NCI-H748 treated with DMSO at 0.1 percent for 48 hours (cell line): ENCODE measurements at regions not wholly inside any gene's neighbourhood (a gene's known extent, or its start where the extent isn't known, plus 50 kb on each side); places are given as distances from the start of the nearest gene placed in this dataset.

Experiments
- DNase-seq: peaks from one replicate; lab custom pipeline; 2025; lab: John Stamatoyannopoulos, UW

DNA sequence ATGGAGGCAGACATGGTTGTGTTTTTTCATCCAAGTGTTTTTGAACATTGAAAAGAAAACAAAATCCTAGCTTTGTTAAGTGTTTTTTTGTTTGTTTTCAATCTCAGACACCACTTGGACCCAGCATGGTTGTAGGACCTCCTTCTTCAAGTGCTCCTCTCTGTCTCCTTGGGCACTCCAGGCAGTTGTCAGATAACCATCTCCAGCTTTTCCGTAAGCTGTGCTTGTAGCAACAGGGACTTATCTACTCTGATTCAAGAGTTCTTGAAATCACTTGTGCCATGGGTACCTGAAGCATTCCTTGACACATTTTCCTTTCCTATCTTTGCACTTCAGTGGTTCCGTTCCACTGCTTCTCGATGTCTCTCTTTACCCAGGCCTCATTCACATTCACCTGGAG is 334.9 kb upstream of the DDX53 start:
- DNase-seq: no peak

DNA sequence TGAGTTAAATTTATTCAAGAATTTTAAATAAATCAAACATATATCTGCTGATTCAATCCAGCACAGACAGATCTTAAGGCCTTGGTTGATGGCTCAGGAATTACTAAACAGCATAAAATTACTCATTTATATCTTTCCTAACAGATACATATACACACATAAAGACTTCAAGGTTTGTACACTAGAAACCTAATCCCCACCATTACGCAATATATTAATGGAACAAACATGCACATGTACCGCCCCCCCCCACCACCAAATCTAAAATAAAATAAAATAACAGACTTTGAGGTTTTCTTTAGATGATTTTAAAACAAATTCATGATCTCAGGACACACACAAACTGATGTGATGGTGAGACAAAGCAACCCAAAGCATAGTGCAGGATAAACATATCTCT is 333.9 kb upstream of the DDX53 start:
- no peak for DNase-seq

DNA sequence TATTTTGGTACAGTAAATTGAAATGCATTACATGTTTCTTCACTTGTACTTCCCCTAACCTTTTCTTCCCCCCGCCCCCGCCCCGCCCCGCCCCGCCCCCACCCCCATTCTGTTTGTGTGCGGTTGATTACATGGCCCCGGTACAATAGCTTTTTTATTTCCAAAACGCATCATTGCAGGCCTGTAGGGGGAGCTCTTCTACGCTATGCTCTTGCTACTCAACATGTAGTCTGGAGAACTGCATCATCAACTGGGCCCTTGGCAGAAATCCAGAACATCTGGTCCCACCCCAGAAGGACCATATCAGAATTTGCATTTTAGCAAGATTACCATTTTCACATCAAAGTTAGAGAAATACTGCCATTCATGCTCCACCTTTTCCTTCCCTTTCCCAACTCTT is 333.3 kb upstream of the DDX53 start:
- peak; percentile 31 for DNase-seq

DNA sequence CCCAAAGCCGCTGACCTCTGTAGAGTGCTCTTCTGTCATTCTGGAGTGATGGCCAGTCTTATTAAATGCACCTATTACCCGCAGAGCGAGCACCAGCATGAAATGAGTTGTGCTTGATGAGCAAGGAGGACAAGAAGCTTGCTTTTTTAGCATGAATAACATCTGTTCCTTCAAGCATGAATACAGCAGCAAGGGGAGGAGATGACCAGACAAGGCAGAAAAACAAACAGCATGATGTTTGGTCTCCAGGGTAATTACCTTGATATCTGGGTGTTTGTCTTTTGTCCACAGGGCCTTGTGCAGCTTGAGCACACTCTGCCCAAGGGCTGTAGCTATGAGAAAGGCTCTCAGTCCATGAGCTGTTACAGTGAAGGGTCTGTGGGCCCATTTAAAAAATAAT is 324.8 kb upstream of the DDX53 start:
- peak; percentile 78 for DNase-seq

DNA sequence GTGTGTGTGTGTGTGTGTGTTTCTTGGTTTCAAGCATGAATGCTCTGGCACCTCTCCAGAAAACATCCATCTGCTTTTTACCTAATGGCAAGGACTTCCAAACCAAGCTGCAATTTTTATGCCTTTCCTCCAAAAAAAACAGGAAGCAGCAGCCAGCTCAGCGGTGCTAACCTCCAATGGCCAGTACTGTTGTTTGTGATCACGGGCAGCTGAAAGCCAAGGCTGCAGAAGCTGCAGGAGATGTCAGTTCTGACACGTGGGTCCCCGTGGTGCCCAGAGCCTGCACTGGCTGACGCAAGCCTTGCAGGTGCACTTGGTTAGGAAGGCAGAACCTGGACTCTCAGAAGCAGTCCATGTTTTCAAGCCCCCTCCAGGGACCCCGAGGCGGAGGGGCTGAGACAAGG is 313.6 kb upstream of the DDX53 start:
- peak; percentile 48 for DNase-seq

DNA sequence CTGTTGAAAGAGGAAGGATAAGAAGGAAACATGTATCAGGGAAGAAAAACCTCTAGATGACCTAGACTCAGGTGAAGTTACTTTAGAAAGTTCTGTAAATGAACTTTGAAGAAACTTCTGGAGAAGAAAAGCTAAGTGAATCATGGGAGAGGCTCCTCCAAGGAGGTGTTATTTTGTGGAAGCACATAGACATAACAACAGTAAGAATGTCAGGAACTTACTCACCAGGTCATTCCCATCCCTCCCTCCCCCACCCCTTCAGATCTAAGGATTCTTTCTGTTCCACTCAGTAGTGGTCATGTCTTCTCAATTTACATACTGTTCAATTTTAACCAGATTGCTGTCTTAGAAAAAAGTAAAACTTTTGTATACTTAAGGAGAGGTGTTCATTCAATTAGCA is 310.5 kb upstream of the DDX53 start:
- no peak for DNase-seq

DNA sequence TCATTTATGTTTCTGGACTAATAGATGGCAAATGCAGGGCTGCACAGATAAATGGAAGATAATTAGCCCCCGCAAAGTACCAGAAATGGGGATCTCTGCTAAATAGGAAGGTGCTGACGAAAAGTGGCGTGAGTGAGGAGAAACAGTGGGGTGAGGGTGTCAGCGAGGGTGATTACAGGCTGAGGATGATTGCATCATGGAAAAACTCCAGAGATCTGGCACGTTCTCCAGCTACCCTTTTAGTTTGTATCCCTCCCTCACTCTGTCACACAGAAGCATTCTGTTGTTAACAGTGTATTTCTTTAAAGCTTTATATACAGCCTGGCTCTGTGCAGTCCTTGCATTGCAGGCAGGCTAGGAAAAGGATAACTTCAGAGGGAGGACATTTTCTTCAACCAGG is 309.6 kb upstream of the DDX53 start:
- DNase-seq: no peak

DNA sequence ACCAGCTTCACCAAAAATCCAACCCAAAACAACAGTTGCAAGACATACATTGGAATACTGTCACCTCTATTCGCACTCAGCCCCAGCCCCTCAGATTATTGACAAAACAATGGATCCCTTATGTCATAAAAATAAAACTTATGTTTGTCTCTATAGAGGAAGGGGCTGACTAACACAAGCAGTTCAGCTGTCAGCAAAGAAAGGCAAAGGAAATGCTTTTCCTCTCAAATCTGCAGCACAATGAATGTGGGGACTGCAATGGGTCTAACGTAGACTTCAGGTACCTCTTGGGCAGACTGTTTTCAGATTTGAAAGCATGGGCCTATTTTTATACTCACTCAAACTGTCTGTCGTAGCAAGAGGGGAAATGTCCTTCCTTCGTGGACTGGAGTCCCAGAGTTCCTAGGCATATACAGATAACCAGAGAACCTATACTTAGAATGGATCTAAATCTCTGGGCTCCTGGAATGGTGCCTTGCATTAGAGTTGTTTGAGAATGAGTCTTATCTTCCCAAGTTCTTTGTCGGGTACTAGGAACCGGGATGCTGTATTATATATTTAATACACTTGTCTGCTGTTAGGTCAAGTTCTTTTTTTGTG is 307.7 kb upstream of the DDX53 start:
- DNase-seq: no peak

DNA sequence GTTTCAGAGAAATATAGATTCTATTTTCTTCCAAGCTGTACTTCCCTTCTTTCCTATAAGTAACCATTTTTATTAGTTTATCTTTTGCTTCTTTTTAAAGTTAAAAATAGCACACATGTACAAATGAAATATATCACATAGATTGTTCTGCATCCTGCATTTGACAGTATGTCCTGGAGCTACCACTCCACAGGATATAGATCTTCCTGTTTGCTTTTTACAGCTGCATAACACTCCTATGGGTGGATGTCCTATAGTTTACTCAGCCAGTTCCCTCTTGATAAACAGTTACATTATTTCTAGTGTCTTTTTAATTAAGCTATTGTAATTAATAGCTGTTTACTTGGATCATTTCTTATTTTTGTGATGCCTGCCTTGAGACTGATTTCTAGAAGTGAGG is 301.6 kb upstream of the DDX53 start:
- no peak for DNase-seq

DNA sequence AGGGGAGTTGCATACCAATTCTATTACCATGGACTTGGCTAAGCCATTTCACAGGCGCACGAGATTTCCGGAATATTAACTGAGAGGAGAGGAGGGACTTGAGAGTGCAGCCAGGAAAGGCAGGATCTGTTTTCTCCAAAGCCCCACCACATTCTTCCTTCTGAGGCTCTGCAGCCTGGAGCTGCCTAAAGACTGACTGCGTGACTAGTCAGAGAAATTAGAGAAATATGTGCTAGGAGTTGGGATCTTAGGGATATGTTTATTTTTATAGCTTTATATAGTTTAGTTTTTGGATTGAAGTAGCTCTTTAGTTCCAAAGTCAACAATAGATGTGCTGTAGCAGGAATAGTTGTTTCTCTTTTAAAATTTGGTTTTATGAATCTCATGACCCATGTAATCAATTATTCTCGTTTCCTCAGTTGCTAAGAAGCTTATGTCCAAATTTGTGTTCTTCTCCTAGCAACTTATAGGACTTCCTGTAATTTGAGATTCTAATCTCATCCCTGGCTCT is 300.1 kb upstream of the DDX53 start:
- DNase-seq: no peak

DNA sequence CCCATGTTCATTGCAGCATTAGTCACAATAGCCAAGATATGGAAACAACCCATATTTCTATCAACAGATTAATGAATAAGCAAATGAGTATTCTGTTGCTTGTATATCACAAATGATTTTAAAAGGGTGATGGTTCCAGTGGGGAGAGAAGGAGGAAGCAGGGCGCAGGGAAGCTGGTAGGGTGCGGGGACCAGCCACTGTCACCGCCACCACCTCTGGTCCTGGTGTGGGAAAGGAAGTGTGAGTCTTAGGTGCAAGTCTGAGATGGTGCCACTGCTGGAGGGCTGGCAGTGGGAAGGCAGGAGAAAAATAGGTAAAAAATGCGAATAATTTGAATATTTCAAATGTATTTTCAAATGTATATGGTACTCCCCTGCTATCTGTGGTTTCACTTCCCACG is 286.8 kb upstream of the DDX53 start:
- DNase-seq: no peak

DNA sequence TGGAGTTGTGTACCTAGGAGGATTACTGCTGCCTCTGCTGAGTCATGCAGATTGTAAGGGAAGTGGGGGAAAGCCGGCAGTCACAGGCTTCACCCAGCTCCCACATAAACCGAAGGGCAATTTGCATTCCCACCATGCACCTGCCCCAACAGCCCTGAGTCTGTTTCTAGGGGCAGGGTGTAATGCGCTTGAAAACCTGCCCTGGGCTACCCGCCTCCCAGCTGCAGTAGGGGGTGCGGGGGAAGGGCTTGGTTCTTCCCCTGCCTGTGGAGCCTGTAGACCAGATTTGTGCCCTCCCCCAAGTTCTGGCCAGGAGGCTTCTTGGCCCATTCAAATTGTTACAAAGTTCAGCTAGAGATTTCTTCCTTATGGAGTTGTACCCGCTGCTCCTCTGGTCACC is 269.2 kb upstream of the DDX53 start:
- no peak for DNase-seq

DNA sequence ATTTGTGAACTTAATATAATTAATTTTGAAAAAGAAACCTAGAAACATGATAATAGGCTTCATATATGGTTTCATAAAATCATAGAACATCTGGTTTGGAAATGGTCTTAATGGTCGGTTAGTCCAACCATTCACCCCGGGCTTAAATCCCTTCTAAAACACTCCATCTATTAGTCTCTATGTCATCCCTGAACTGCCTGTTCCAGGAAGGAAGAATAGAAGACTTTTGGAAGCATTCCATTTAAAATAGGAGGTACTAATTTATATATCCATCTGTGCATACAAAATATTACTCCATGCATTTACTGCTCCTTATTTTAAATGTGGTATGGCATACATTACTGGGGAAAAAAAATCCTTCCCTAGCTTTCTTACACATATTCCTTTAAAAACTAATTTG is 262.2 kb upstream of the DDX53 start:
- no peak for DNase-seq

DNA sequence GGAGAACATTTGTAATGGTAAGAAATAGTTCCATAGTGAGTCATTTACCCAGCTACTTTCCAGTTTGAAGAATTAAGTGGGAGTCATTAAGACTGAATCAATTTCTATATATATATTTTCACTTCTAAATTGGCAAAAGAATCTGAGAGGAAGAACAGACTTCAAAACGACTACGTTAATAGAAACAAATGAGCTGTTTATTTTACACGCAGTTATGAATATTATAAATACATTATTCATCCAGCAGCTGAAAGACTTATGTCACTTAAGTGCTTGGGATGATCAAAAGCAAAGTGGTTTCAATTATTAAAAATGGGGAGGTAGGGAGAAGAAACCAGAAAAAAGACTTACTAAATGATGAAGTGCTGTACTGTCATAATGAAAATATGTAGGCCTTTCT is 260.5 kb upstream of the DDX53 start:
- no peak for DNase-seq

DNA sequence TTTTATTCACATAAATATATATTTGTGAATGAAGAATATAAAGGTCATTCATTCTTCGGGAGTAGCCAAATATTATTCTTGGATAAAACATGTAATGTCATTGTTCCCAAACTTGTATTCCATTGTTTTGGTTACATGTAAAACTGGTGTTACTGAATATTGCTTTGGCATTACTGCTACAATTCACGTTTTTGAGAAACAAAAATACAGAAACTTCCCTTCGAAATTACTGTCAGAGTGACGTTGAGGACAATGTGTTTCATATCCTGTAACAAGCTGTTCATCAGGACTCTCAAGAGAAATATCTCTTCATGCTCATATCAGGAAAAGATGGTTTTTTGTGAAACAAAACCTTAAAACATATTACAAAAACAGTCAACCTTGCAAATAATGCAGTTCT is 258.9 kb upstream of the DDX53 start:
- no peak for DNase-seq

DNA sequence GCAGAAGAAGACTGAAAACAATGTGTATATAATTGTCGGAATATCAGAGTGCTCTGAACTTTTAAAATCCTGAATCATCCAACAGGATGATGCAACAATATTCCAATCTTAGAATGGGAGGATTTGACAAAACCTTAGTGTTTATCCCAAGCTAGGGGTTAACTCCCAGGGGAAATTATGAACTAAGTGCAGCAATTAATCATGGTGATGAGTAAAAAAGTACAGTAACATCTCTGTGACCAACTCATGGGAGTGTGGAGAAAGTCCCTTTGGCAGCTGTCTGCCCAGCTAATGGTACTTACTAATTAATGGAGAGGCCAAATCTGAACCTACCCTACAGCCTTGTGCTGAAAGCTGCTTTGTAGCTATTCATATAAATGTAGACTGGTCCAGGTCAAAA is 257.6 kb upstream of the DDX53 start:
- DNase-seq: no peak

DNA sequence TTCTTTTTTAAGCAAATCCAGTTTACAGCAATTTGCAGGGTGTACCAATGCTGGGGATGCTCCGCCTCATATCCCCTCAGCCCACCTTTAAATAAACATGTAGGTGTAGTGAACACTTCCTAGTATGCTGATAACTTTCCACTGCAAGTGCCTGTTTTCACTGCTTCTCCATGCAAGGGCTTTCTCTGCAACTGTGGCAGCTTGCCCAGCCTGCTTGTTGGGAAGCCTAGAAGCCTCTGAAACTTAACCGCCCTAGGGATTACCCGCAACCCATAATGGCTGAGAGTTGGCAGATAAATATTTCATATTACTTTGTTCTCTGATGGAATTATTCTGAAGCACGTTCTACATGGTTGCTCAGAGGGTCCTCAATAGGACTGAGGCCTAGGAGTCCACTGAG is 253.7 kb upstream of the DDX53 start:
- no peak for DNase-seq

DNA sequence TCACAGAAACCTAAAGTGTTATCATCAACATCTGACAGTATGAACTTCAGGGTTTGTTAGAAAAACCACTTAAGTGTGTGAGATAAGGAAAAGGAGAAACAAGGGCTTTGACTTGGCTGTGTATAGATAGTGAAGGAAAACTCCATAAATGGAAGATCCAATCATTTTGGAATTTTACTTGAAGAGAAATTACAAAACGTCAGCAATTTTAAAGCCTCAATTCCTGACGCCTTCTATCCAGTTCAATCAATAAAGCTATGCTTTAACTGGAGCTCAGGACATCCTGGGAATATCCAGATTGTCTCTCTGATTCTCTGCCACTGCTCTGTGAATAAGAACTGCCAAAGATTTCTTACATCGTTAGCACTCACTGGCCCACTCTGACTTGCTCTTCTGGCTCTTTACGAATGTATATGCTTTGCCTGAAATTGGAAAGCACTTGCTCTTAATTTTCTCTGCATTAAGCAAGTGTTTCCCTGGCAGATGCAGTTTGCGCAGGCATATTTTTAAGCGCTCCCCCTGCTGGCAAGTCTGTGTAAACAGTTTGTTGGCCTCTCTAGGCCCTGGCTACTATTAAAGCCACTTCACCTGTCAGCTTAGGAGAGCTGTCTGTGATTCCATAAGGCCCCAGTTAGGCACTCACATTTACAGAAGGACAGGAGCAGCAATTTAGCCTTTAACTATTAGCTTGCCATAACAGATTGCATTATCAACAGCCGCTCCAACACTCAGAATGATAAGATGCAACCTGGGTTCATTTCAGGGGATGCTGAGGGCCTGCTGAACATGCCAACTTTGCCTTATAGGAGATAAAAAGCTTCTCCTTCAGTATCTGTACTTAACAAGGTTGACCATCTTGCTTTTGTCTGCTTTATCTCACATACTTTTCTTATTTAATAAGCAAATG is 251.4 kb upstream of the DDX53 start:
- DNase-seq: peak; percentile 49

DNA sequence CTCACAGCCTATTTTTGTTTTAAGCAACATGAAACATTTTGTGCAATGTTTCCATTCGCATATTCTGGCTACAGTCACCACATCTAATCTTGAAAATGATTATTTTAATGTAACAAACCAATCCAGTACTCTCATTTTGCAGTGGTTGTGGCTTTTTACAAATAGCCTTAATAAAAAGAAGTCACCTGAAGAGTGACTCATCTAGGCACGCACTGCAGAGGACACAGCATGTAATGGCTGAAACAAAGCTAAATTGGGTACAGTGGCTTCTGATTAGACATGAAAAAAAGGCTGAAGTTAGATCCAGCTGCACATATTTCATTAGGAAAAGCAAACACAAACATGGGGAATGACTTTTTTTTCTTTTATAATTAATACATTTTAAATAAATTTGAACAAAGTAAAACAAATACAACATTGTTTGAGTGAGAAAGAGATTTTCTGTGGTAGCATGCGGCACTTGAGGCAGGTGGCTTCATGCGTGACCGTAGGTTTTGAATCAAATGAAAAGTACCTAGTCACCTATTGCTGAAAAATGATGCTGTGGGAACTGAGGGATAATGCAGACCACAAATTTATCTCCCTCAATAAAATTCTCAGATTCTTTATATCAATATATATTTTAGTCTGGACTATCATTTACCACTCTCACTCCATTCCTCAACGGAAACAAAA is 240.8 kb upstream of the DDX53 start:
- no peak for DNase-seq

DNA sequence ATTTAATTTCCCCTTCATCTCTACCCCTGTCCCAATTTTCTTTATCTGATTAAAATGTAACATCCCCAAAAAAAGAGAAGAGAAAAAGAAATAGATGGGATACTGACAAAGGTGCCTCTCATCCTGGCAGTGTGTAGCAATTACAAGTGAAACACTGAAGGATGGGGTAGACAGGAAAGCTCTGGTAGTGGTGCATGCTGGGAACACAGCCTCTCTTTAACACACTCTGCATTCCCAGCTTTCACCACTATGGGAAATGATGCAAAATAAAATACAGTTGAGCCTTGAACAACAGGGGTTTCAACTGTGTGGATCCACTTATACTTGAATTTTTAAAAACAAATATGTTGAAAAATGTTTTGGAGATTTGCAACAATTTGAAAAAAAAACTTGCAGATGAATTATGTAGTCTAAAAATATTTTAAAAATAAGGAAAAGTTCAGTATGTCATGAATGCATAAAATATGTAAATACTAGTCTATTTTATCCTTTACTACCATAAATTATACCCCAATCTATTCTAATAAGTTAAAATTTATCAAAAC is 239.2 kb upstream of the DDX53 start:
- DNase-seq: no peak

DNA sequence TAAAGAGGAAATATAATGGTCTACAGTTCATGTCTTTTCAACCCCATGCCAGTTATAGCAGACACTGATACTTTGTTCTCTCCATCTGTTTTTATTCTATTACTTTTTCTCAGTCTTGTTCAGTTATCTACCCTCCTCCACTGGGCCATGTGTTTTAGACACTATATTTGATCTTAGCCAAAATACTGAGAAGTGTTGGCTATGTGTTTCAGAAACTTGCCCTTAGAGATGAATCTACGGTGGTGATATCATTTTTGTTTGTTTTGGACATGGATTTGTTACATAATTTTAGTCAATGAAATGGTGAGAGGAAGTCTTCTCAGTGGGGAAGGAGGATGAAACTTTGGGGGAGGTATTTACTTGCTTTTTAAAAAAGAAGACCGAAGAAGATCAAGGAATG is 211.5 kb upstream of the DDX53 start:
- no peak for DNase-seq

DNA sequence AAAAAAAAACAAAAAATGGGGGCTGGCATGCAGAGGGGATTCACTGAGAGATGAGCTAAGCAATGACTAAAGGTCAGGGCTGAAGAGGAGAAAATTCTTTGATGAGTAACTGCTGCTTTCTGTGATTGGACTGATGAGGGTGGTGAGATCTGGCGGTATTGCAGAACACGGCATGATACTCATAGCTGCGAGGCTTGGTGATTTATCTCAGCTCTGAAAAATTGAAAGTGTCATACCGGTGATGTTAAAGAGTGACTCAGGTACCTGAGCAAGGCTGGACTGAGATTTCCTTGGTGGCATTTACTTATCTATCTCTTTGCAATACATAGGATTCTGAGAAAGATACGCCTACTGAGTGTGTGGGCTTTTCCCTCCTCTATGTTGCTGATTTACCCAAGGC is 204.1 kb upstream of the DDX53 start:
- DNase-seq: no peak

DNA sequence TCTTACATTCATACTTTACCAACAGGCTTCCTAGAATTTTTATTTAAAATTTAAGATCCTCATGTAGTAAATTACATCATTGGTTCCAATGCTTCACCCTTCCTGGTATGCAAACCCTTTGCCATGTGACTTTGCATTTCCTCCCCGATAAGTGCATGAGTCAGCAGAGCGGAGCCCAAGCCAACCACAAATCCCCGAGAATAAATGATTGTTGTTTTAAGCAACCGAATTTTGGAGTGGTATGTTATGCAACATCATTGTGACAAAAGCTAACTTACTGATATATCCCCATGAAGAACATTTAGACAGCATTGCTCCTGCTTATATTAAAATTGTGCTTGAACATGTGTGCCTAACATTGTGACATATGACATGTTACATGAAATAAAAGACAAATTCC is 199.4 kb upstream of the DDX53 start:
- DNase-seq: no peak
